ENCODE measurements at regions not wholly inside any gene's neighbourhood (a gene's known extent, or its start where the extent isn't known, plus 50 kb on each side); places are given as distances from the start of the nearest gene placed in this dataset.

- TF ChIP-seq POLR2A (IDR thresholded peaks at IDR 0.05) (no peak), CTCF (IDR thresholded peaks at IDR 0.05) (no peak)
These were observed 189.0 kb downstream of the AASDH start for GRCh38 chr4:56198265-56198664.

Data from uterus (tissue), 2 donors.